Tibial nerve (tissue), 4 donors: ENCODE measurements at regions not wholly inside any gene's neighbourhood (a gene's known extent, or its start where the extent isn't known, plus 50 kb on each side); places are given as distances from the start of the nearest gene placed in this dataset.

ENCODE experiments used
- DNase-seq, 2 donors: peaks; one replicate each; pipeline ENCODE4 v3.0.0-alpha.2; 2019; ENCODE audit warnings: low spot score in 2 of 2
- H3K27ac ChIP-seq, 4 donors: fragments of 200-600 bp; sonication (generic) in 3 of 4; one replicate each; pipeline ENCODE4 v1.5.1; 2017 to 2019; ENCODE audit warnings: mild to moderate bottlenecking in 1 of 4
- H3K27me3 ChIP-seq, 2 donors: fragments of 200-600 bp; sonication (generic) in 1 of 2; one replicate each; pipeline versions ENCODE4 v1.5.1 to v1.6.0; 2017 to 2019
- H3K36me3 ChIP-seq, 3 donors: fragments of 200-600 bp; sonication (generic); one replicate each; pipeline ENCODE4 v1.5.1; 2018 to 2019
- H3K4me1 ChIP-seq, 4 donors: fragments of 200-600 bp; sonication (generic) in 3 of 4; one replicate each; pipeline ENCODE4 v1.5.1; 2017 to 2019
- H3K4me3 ChIP-seq, 4 donors: fragments of 200-600 bp; sonication (generic) in 3 of 4; one replicate each; pipeline ENCODE4 v1.5.1; 2017 to 2019; ENCODE audit warnings: mild to moderate bottlenecking in 1 of 4, moderate library complexity in 1 of 4
- H3K9me3 ChIP-seq, 4 donors: fragments of 200-600 bp; sonication (generic) in 3 of 4; one replicate each; pipeline ENCODE4 v1.5.1; 2017 to 2019
- EP300 ChIP-seq, 2 donors: sonication (generic); formaldehyde crosslinking; IDR thresholded peaks; one replicate each; pipeline ENCODE4 v1.6.1; 2017; ENCODE audit warnings: antibody characterized with exemption in 2 of 2, mild to moderate bottlenecking in 1 of 2
- POLR2A ChIP-seq, 2 donors: fragments of 450-650 bp; IDR thresholded peaks; one replicate each; pipeline ENCODE4 v1.6.1; 2017; ENCODE audit warnings: antibody characterized with exemption in 2 of 2, mild to moderate bottlenecking in 2 of 2, moderate library complexity in 2 of 2
- WGBS, 2 donors: methylation state at CpG; one replicate each; pipeline ENCODE4 v1.1.5; 2018; 5-methylcytosine and 5-hydroxymethylcytosine counted together
- TF ChIP-seq, protein P1 (sequence below), 5 experiments: fragments of 200-600 bp in 3 of 5; fragments of 450-650 bp in 2 of 5; sonication (generic) in 3 of 5; IDR thresholded peaks; one replicate each; pipeline ENCODE4 v1.5.1; 2016 to 2019; ENCODE audit warnings: antibody characterized with exemption in 5 of 5, mild to moderate bottlenecking in 3 of 5, moderate library complexity in 2 of 5

DNA sequence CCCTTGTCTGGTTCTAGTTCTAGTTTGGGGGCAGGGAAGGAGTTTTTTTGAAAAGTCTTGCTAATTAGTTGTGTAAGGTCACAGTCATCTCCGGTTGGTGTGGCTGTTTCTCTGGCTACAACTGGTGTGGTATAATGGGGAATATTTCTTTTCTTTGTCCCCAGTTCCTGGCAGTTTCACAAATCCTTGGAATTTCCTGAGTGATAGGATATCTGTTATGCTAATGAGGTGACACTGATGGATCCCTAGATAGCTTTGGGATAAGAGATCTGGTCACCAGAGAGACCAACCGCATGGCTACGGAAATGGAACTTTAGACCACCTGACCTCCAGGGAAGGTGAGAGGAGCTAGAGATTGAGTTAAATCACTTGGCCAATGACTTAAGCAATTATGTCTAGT lies 494.6 kb downstream of the ARHGEF28 start:
- WGBS, 2 donors = 97% methylated on average over 3 of the region's 3 CpGs
- H3K27ac ChIP-seq = no peak overlapping the region
- TF ChIP-seq EP300 (IDR thresholded peaks at IDR 0.05) = no peak
- TF ChIP-seq, protein P1, sequence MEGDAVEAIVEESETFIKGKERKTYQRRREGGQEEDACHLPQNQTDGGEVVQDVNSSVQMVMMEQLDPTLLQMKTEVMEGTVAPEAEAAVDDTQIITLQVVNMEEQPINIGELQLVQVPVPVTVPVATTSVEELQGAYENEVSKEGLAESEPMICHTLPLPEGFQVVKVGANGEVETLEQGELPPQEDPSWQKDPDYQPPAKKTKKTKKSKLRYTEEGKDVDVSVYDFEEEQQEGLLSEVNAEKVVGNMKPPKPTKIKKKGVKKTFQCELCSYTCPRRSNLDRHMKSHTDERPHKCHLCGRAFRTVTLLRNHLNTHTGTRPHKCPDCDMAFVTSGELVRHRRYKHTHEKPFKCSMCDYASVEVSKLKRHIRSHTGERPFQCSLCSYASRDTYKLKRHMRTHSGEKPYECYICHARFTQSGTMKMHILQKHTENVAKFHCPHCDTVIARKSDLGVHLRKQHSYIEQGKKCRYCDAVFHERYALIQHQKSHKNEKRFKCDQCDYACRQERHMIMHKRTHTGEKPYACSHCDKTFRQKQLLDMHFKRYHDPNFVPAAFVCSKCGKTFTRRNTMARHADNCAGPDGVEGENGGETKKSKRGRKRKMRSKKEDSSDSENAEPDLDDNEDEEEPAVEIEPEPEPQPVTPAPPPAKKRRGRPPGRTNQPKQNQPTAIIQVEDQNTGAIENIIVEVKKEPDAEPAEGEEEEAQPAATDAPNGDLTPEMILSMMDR (IDR thresholded peaks at IDR 0.05) = no peak
- TF ChIP-seq POLR2A (IDR thresholded peaks at IDR 0.05) = no peak
- H3K36me3 ChIP-seq = no peaks in the 10 kb centered on the region
- DNase-seq = no peak
- no peaks in the 10 kb centered on the region for H3K27me3 ChIP-seq
- H3K4me1 ChIP-seq = no peaks in the 10 kb centered on the region
- no peaks in the 10 kb centered on the region for H3K9me3 ChIP-seq
- H3K4me3 ChIP-seq = no peak overlapping the region

GRCh38 chr5:74118071-74118470 lies 492.1 kb downstream of the ARHGEF28 start:
- WGBS, 2 donors = 65 to 71% methylated on average over 2 of the region's 2 CpGs
- Histone ChIP-seq H3K27me3 (no peaks in the 10 kb centered on the region), H3K4me3 (no peak overlapping the region), H3K4me1 (no peaks in the 10 kb centered on the region), H3K36me3 (no peaks in the 10 kb centered on the region), H3K27ac (no peak overlapping the region), H3K9me3 (no peaks in the 10 kb centered on the region)
- DNase-seq = no peak
- TF ChIP-seq EP300 (IDR thresholded peaks at IDR 0.05) (no peak), POLR2A (IDR thresholded peaks at IDR 0.05) (no peak)
- TF ChIP-seq, protein P1 (IDR thresholded peaks at IDR 0.05) = no peak

- TF ChIP-seq EP300 (IDR thresholded peaks at IDR 0.05) = no peak
- TF ChIP-seq POLR2A (IDR thresholded peaks at IDR 0.05) = no peak
- TF ChIP-seq, protein P1 (IDR thresholded peaks at IDR 0.05) = no peak
- Histone ChIP-seq H3K4me1 (no peaks in the 10 kb centered on the region), H3K27me3 (no peaks in the 10 kb centered on the region), H3K4me3 (no peak overlapping the region), H3K27ac (no peak overlapping the region), H3K9me3 (no peaks in the 10 kb centered on the region), H3K36me3 (no peaks in the 10 kb centered on the region)
- 66 to 72% methylated on average over 3 of the region's 3 CpGs for whole genome bisulfite sequencing, 2 donors
- DNase-seq = no peak
Observed at GRCh38 chr5:74116984-74117383, 491.0 kb downstream of the ARHGEF28 start.

DNA sequence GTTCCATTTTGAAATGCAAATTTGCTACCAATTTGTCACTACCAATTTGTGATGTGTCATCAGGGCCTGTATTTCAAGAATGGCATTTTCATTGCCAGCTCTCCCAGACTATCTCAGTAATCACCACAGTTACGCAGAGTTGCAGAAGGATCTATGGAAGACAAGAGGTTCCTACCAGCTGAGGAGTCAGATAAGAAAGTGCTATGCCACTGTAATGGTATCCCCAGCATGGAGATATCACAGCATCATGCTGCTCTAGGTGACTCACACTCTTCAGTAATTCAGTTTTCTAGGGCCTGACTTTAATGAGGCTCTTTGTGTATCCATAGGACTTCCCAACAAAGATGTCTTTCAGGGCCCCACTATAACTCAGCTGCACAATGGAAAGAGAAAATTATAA lies 490.3 kb downstream of the ARHGEF28 start:
- WGBS, 2 donors = 85 to 91% methylated on average over 1 of the region's 1 CpG
- TF ChIP-seq, protein P1 (IDR thresholded peaks at IDR 0.05) = no peak
- TF ChIP-seq EP300 (IDR thresholded peaks at IDR 0.05) (no peak), POLR2A (IDR thresholded peaks at IDR 0.05) (no peak)
- Histone ChIP-seq H3K27me3 (no peaks in the 10 kb centered on the region), H3K4me1 (no peaks in the 10 kb centered on the region), H3K9me3 (no peaks in the 10 kb centered on the region), H3K4me3 (no peak overlapping the region), H3K36me3 (no peaks in the 10 kb centered on the region), H3K27ac (no peak overlapping the region)
- no peak for DNase-seq

GRCh38 chr5:74113927-74114326 lies 487.9 kb downstream of the ARHGEF28 start:
- no peak for DNase-seq
- H3K27me3 ChIP-seq = no peaks in the 10 kb centered on the region
- WGBS, 2 donors = 43 to 57% methylated on average over 2 of the region's 2 CpGs
- H3K4me3 ChIP-seq = no peak overlapping the region
- TF ChIP-seq EP300 (IDR thresholded peaks at IDR 0.05) (no peak), POLR2A (IDR thresholded peaks at IDR 0.05) (no peak)
- TF ChIP-seq, protein P1 (IDR thresholded peaks at IDR 0.05) = no peak
- H3K4me1 ChIP-seq = no peaks in the 10 kb centered on the region
- no peak overlapping the region for H3K27ac ChIP-seq
- no peaks in the 10 kb centered on the region for H3K9me3 ChIP-seq
- no peaks in the 10 kb centered on the region for H3K36me3 ChIP-seq
